H9 (cell line): ENCODE measurements at regions not wholly inside any gene's neighbourhood (a gene's known extent, or its start where the extent isn't known, plus 50 kb on each side); places are given as distances from the start of the nearest gene placed in this dataset.

Source experiments
- DNase-seq: peaks from one replicate; pipeline ENCODE4 v3.0.0-alpha.2; 2017
- H2AFZ ChIP-seq: one replicate; pipeline ENCODE4 v1.6.1; 2013; ENCODE audit warnings: mild to moderate bottlenecking, low read length, control low read depth, moderate library complexity
- H2AK5ac ChIP-seq: 2 replicates; pipeline ENCODE4 v1.6.1; 2013; ENCODE audit warnings: low read length, control low read depth, mixed read lengths; ENCODE audit not compliant: insufficient read length
- H2BK120ac ChIP-seq: one replicate; pipeline ENCODE4 v1.6.1; 2013; ENCODE audit warnings: low read depth, mild to moderate bottlenecking, low read length, control low read depth, inconsistent platforms; ENCODE audit not compliant: poor library complexity, severe bottlenecking
- H2BK12ac ChIP-seq: 2 replicates; pipeline ENCODE4 v1.6.1; 2013; ENCODE audit warnings: low read length, control low read depth, mixed read lengths, low read depth; ENCODE audit not compliant: insufficient read length
- H2BK15ac ChIP-seq: 2 replicates; pipeline ENCODE4 v1.6.1; 2013; ENCODE audit warnings: low read depth, low read length, control low read depth
- H2BK20ac ChIP-seq: one replicate; pipeline ENCODE4 v1.6.1; 2013; ENCODE audit warnings: low read depth, mild to moderate bottlenecking, low read length, control low read depth, inconsistent platforms; ENCODE audit not compliant: poor library complexity, severe bottlenecking
- H2BK5ac ChIP-seq: 2 replicates; pipeline ENCODE4 v1.6.1; 2013; ENCODE audit warnings: low read length, control low read depth, mixed read lengths; ENCODE audit not compliant: insufficient read length
- H3K14ac ChIP-seq: 2 replicates; pipeline ENCODE4 v1.6.1; 2013; ENCODE audit warnings: low read length, control low read depth; ENCODE audit not compliant: insufficient read depth
- H3K18ac ChIP-seq: 2 replicates; pipeline ENCODE4 v1.6.1; 2013; ENCODE audit warnings: low read depth, mild to moderate bottlenecking, mixed read lengths, low read length, control low read depth; ENCODE audit not compliant: insufficient read length
- H3K23ac ChIP-seq: 2 replicates; pipeline ENCODE4 v1.6.1; 2013; ENCODE audit warnings: low read length, control low read depth, mixed read lengths, low read depth; ENCODE audit not compliant: insufficient read length
- H3K23me2 ChIP-seq: 2 replicates; pipeline ENCODE4 v1.6.1; 2013; ENCODE audit warnings: low read depth, mild to moderate bottlenecking, mixed read lengths, low read length, control low read depth; ENCODE audit not compliant: insufficient read length, poor library complexity, severe bottlenecking
- H3K27ac ChIP-seq: 2 replicates; pipeline ENCODE4 v1.5.1; 2013; ENCODE audit warnings: low read length, control low read depth, mixed read lengths, low read depth; ENCODE audit not compliant: insufficient read length
- H3K27me3 ChIP-seq: 2 replicates; pipeline ENCODE4 v1.6.1; 2013; ENCODE audit warnings: low read length, control low read depth, inconsistent platforms; ENCODE audit not compliant: insufficient read depth
- H3K4ac ChIP-seq: 2 replicates; pipeline ENCODE4 v1.6.1; 2013; ENCODE audit warnings: low read depth, mild to moderate bottlenecking, control low read depth, inconsistent platforms, low read length, moderate library complexity
- H3K4me1 ChIP-seq: 2 replicates; pipeline ENCODE4 v1.6.1; 2013; ENCODE audit warnings: low read length, control low read depth, inconsistent platforms; ENCODE audit not compliant: insufficient read depth
- H3K4me2 ChIP-seq: 2 replicates; pipeline ENCODE4 v1.6.1; 2013; ENCODE audit warnings: low read length, control low read depth, mixed read lengths; ENCODE audit not compliant: insufficient read length, insufficient read depth
- H3K56ac ChIP-seq: 2 replicates; pipeline ENCODE4 v1.6.1; 2013; ENCODE audit warnings: low read depth, mild to moderate bottlenecking, mixed read lengths, low read length, control low read depth; ENCODE audit not compliant: insufficient read length
- H3K79me1 ChIP-seq: 2 replicates; pipeline ENCODE4 v1.6.1; 2013; ENCODE audit warnings: low read depth, mild to moderate bottlenecking, moderate library complexity, low read length, control low read depth, inconsistent platforms; ENCODE audit not compliant: insufficient read depth, poor library complexity, severe bottlenecking
- H3K79me2 ChIP-seq: 2 replicates; pipeline ENCODE4 v1.6.1; 2013; ENCODE audit warnings: low read length, control low read depth, inconsistent platforms; ENCODE audit not compliant: insufficient read depth
- H3K9ac ChIP-seq: 2 replicates; pipeline ENCODE4 v1.6.1; 2013; ENCODE audit warnings: low read length, control low read depth, mixed read lengths; ENCODE audit not compliant: insufficient read length; ENCODE audit errors: extremely low read depth
- H3K9me3 ChIP-seq: one replicate; pipeline ENCODE4 v1.6.1; 2013; ENCODE audit warnings: low read depth, low read length, inconsistent platforms; ENCODE audit not compliant: control insufficient read depth
- H3T11ph ChIP-seq: one replicate; pipeline ENCODE4 v1.6.1; 2013; ENCODE audit warnings: mild to moderate bottlenecking, low read length, control low read depth, inconsistent platforms
- H4K20me1 ChIP-seq: one replicate; pipeline ENCODE4 v1.6.1; 2013; ENCODE audit not compliant: control insufficient read depth, insufficient read length, insufficient read depth
- H4K5ac ChIP-seq: 2 replicates; pipeline ENCODE4 v1.6.1; 2013; ENCODE audit warnings: low read depth, mild to moderate bottlenecking, mixed read lengths, low read length, control low read depth; ENCODE audit not compliant: insufficient read length
- H4K8ac ChIP-seq: replicated peaks from 2 replicates; pipeline ENCODE4 v1.6.1; 2013; ENCODE audit warnings: low read length, control low read depth, mixed read lengths, low read depth; ENCODE audit not compliant: insufficient read length
- H4K91ac ChIP-seq: 2 replicates; pipeline ENCODE4 v1.6.1; 2013; ENCODE audit warnings: low read depth, mild to moderate bottlenecking, moderate library complexity, mixed read lengths, low read length, control low read depth; ENCODE audit not compliant: insufficient read length
- H3K27ac Mint-ChIP-seq, 3 experiments: 2 replicates in 2 of 3; 3 replicates in 1 of 3; pipeline ENCODE4 v1.8.0; 2020 to 2021; ENCODE audit warnings: mixed read lengths in 3 of 3, mild to moderate bottlenecking in 1 of 3, moderate library complexity in 1 of 3
- H3K27me3 Mint-ChIP-seq: 2 replicates; pipeline ENCODE4 v1.8.0; 2021; ENCODE audit warnings: low read depth, mild to moderate bottlenecking, moderate library complexity, mixed read lengths
- H3K36me3 Mint-ChIP-seq, 3 experiments: 2 replicates in 2 of 3; 3 replicates in 1 of 3; pipeline ENCODE4 v1.8.0; 2020 to 2021; ENCODE audit warnings: low read depth in 3 of 3, mixed read lengths in 3 of 3; ENCODE audit not compliant: insufficient read depth in 1 of 3
- H3K4me1 Mint-ChIP-seq, 2 experiments: 2 replicates each; pipeline ENCODE4 v1.8.0; 2020; ENCODE audit warnings: mixed read lengths in 2 of 2
- H3K4me3 Mint-ChIP-seq, 2 experiments: 2 replicates in 1 of 2; 3 replicates in 1 of 2; pipeline ENCODE4 v1.8.0; 2020 to 2021; ENCODE audit warnings: mild to moderate bottlenecking in 2 of 2, mixed read lengths in 2 of 2, moderate library complexity in 1 of 2
- H3K9me3 Mint-ChIP-seq, 2 experiments: 2 replicates in 1 of 2; 3 replicates in 1 of 2; pipeline ENCODE4 v1.8.0; 2020; ENCODE audit warnings: mild to moderate bottlenecking in 2 of 2, mixed read lengths in 2 of 2, moderate library complexity in 1 of 2
- WGBS: extraction: QIAGEN DNeasy Blood & Tissue Kit; methylation state at CpG from one replicate; pipeline ENCODE4 v1.1.7; 2013; ENCODE audit warnings: missing lambda C conversion rate, low lambda C conversion rate, mixed read lengths; ENCODE audit not compliant: insufficient read length; ENCODE audit errors: extremely low coverage; 5-methylcytosine and 5-hydroxymethylcytosine counted together
- TF ChIP-seq, protein P1 (sequence below): fragments of 200-600 bp; sonication (generic); conservative IDR thresholded peaks from 3 replicates; pipeline ENCODE4 v1.8.0; 2021; ENCODE audit warnings: antibody characterized with exemption, mild to moderate bottlenecking

DNA sequence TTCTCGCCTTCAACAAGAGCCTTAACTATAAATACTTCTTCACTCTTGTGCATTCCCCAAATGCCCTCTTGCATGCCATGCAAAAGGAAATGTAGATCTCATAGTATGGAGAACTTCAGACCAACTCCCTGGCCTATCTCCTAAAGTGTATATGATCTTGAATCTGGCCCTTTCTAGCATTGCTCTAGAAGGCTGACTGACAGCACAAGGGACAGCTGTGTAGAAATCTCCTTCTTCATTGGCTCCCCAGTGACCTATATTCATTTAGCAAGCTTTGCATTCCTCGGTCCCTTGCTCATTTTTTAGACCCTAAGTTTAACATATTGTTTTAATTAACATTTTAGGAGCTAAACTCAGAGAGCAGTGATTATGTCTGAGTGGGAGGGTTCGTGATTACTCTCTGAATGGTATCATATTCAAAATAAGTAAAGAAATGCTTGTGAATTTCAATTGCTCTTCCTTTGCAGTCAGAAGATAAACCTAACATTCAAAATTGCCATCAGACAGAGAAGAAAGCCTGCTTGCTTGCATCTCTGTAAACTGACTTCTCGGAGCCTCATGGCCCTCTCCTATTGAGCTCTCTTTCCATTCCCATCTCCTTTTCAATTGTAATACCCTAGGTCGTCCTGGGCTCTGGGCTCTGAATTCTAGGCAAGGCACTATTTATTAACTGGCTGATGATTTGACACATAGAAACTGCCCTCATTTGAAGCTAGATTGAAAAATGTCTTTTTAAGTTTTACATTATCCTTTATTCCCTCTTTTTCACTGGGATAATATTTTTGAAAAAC lies 120.3 kb upstream of the PRKG2 start:
- Histone ChIP-seq H2BK15ac (no peak overlapping the region), H2BK12ac (no peak overlapping the region), H2AK5ac (no peak overlapping the region), H2BK120ac (no peak overlapping the region), H3K4ac (no peak overlapping the region), H4K91ac (no peak overlapping the region), H3K9ac (no peak overlapping the region), H4K8ac (no peak overlapping the region), H2AFZ (no peak overlapping the region), H3K79me1 (no peaks in the 10 kb centered on the region), H4K20me1 (no peaks in the 10 kb centered on the region), H3K56ac (no peak overlapping the region), H3K14ac (no peak overlapping the region), H3K4me1 (no peaks in the 10 kb centered on the region), H2BK5ac (no peak overlapping the region), H4K5ac (no peak overlapping the region), H3K23ac (no peak overlapping the region), H2BK20ac (no peak overlapping the region), H3K79me2 (no peaks in the 10 kb centered on the region), H3T11ph (no peak overlapping the region), H3K27me3 (no peaks in the 10 kb centered on the region), H3K18ac (no peak overlapping the region), H3K27ac (no peak overlapping the region), H3K4me2 (no peak overlapping the region), H3K23me2 (no peaks in the 10 kb centered on the region), H3K9me3 (no peaks in the 10 kb centered on the region)
- Mint-ChIP-seq H3K4me1 (peaks cover 4 to 10% of the 10 kb centered on the region in 2 experiments; a peak in 3 of 4 replicates), H3K4me3 (no peak overlapping the region), H3K27me3 (no peaks in the 10 kb centered on the region), H3K9me3 (0 out of 5 replicates have a peak, but pooled peaks cover 0 to 2% of the 10 kb centered on the region in 2 experiments), H3K27ac (no peak overlapping the region), H3K36me3 (no peaks in the 10 kb centered on the region)
- TF ChIP-seq, protein P1, sequence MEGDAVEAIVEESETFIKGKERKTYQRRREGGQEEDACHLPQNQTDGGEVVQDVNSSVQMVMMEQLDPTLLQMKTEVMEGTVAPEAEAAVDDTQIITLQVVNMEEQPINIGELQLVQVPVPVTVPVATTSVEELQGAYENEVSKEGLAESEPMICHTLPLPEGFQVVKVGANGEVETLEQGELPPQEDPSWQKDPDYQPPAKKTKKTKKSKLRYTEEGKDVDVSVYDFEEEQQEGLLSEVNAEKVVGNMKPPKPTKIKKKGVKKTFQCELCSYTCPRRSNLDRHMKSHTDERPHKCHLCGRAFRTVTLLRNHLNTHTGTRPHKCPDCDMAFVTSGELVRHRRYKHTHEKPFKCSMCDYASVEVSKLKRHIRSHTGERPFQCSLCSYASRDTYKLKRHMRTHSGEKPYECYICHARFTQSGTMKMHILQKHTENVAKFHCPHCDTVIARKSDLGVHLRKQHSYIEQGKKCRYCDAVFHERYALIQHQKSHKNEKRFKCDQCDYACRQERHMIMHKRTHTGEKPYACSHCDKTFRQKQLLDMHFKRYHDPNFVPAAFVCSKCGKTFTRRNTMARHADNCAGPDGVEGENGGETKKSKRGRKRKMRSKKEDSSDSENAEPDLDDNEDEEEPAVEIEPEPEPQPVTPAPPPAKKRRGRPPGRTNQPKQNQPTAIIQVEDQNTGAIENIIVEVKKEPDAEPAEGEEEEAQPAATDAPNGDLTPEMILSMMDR: no peak
- no CpG with 5 or more reads among the region's 5 CpGs for WGBS
- DNase-seq: no peak
